Astrocyte of the cerebellum (primary cell): ENCODE measurements at regions not wholly inside any gene's neighbourhood (a gene's known extent, or its start where the extent isn't known, plus 50 kb on each side); places are given as distances from the start of the nearest gene placed in this dataset.

Experiments used
- DNase-seq: peaks from one replicate; pipeline ENCODE4 v3.0.0-alpha.2; 2011; ENCODE audit warnings: low read depth
- H3K4me3 ChIP-seq: 2 replicates; pipeline ENCODE4 v1.5.1; 2011; ENCODE audit warnings: mild to moderate bottlenecking, low read depth, low read length, moderate library complexity
- in situ Hi-C: cut with HindIII; loops from 2 replicates; pipeline ENCODE4 v1.10.0; 2017; ENCODE audit warnings: low sequenced_read_pairs
- TF ChIP-seq, protein P1 (sequence below): IDR thresholded peaks from 2 replicates; pipeline ENCODE4 v1.5.1; 2012; ENCODE audit warnings: low read length, low read depth, moderate library complexity, mild to moderate bottlenecking; ENCODE audit errors: missing control alignments

DNA sequence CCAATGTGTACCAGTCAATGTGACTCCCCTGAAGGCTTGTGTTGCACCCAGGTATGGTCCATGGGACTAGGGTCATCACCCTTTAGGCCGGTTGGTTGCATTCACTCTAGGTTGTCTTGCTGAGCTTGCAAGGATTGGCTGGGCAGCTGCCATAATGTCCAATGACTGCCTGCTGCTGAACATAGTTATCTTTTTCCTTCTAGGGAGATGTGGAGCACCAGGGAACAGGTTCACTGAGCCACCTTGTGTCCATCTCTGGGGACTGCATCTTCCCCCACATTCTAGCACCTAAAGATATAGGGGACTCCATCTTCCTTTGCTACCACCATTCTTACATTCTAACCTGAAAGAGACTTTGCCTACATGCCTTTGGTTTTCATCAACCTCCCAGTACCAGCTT lies 580.4 kb upstream of the TBL1XR1 start:
- H3K4me3 ChIP-seq, result no peak overlapping the region
- in situ Hi-C loops, result no loop called here
- TF ChIP-seq, protein P1, sequence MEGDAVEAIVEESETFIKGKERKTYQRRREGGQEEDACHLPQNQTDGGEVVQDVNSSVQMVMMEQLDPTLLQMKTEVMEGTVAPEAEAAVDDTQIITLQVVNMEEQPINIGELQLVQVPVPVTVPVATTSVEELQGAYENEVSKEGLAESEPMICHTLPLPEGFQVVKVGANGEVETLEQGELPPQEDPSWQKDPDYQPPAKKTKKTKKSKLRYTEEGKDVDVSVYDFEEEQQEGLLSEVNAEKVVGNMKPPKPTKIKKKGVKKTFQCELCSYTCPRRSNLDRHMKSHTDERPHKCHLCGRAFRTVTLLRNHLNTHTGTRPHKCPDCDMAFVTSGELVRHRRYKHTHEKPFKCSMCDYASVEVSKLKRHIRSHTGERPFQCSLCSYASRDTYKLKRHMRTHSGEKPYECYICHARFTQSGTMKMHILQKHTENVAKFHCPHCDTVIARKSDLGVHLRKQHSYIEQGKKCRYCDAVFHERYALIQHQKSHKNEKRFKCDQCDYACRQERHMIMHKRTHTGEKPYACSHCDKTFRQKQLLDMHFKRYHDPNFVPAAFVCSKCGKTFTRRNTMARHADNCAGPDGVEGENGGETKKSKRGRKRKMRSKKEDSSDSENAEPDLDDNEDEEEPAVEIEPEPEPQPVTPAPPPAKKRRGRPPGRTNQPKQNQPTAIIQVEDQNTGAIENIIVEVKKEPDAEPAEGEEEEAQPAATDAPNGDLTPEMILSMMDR, result peak; percentile 61
- DNase-seq, result no peak

DNA sequence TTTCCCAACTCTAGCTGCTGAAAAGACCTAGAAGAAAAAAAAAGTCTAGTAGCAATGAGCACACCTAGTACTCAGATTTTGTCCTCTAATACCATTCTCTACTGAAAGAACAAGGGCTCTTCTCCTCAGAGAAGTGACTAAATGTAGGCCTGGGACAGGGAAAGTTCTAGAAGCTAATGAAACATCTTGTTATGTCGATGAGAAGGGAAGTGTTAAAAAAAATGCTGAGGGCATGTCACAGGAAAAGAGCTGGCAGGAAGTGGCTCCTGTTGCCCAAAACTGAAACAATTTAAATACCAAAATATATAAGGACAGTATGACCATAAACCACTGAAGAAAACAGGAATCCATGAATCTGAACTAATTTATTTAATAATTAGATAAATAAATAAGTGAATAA lies 581.4 kb upstream of the TBL1XR1 start:
- TF ChIP-seq, protein P1, result no peak
- no peak overlapping the region for H3K4me3 ChIP-seq
- in situ Hi-C loops, result no loop called here
- DNase-seq, result no peak

DNA sequence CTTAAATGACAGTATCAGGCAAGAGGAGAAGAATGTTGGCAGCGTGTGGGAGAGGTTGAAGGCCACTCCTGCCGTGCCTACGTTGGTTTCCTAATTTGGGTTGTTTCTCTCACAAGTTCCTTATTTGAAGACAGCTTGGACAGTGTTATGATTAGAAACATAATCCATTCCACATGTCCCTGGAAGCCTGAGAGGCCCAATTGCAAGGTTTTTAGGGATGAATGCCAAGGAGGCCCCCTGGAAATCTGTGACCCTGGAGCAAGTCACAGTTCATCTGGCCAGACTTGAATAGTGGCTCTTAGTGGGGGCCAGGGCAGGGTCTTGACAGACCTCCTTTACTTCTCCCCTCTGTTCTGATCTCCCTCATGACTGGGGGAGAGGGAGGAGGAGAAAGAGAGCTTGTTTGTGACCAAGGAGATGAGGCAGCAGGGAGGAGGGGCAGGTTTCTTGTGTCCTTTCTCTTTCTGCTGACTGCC lies 584.4 kb upstream of the TBL1XR1 start:
- in situ Hi-C loops, result no loop called here
- no peak for DNase-seq
- no peak overlapping the region for H3K4me3 ChIP-seq
- TF ChIP-seq, protein P1, result no peak

DNA sequence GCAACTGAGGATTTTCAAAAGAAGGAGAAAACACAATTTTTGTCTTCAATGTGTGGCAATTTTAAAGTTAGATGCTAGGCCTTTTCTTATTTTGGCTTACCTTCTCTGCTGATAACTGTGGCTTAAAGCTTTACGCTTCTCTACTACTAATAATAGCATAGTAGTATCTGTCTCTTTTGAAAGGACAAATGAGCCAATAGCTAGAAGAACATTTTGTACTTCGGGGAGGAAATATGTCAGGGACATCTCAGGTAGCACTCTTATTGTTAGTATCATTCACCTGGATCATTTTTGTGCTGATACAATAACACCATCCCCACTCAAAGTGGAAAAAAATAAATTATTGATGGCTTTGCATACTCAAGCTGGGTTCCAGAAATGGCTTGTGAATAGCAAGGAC lies 586.1 kb upstream of the TBL1XR1 start:
- no peak overlapping the region for H3K4me3 ChIP-seq
- in situ Hi-C loops, result no loop called here
- no peak for DNase-seq
- TF ChIP-seq, protein P1, result no peak

DNA sequence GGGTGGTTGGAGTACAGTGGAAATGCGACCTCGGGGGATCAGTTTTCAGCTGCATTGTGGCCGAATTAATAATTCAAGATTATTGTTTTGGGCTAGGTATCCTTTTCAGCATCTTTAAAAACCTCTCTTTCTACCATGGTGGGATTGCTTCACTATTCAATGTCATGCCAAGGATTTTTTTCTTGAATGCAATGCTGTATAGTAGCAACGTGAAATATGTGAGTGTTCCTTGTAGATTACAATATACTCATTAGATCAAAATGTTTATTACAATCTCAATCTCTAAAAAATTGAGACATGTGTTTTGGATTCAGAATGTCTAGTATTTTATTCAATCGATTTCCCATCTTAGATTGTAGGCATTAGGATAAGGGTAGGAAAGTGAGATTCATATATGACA lies 586.5 kb upstream of the TBL1XR1 start:
- DNase-seq, result no peak
- in situ Hi-C loops, result no loop called here
- TF ChIP-seq, protein P1, result no peak
- no peak overlapping the region for H3K4me3 ChIP-seq

DNA sequence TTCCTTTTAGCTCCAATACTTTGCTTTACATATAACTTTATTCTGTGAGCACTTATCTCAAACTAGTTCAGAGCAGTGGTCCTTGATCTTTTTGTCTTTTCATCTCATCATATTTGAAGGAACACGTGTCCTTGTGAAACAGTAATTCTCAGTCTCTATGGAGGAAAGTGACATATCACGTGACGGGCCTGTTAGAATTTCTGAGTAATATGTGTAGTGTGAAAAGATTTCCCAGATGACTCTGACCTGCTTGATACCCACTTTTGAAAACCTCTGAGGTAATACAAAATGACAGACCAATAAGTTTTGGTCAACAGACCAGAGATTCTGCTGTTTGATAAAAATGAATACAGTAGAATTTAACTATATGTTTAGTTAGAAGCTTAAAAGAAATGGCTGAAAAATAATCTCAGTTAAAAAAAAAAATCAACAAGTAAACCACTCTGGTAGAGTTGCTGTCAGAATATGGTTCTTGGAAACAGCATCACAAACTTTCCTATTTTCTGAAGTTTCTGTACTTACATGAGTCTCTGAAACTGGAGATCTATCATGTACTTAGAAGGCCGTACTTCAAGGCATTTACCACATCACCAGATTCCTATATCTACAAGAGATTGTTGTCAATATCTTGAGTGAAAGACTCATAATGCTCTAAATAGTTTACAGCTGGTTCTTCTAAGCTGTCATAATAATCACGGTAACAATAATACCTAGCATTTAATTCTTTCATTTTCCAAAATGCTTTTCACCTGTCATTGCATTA lies 590.2 kb upstream of the TBL1XR1 start:
- no peak for DNase-seq
- H3K4me3 ChIP-seq, result no peak overlapping the region
- in situ Hi-C loops, result no loop called here
- TF ChIP-seq, protein P1, result no peak
